ENCODE measurements at regions not wholly inside any gene's neighbourhood (a gene's known extent, or its start where the extent isn't known, plus 50 kb on each side); places are given as distances from the start of the nearest gene placed in this dataset.

DNA sequence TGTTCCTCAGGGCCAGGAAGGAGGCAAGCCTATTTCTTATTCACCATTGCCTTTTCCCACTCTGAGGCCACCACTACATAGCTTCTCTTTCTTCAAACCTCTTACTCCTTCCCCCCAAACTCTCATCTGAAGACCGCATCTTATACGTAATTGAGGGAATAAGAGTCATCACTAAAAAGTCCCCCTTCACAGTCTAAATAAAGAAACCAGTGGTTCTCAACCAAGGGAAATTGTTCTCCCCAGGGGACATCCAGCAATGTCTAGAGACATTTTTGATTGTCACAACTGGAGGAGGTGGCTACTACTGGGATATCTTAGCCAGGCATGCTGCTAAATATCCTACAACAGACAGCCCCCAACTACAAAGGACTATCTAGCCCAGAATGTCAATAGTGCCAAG, 327.6 kb upstream of the CNR1 start:
- Mint-ChIP-seq H3K27ac (ENCODE audit: unreplicated experiment) (no peak overlapping the region), H3K4me3 (ENCODE audit: unreplicated experiment) (no peak overlapping the region), H3K27me3 (ENCODE audit: unreplicated experiment) (peaks cover 1% of the 10 kb centered on the region), H3K4me1 (ENCODE audit: unreplicated experiment) (peaks cover 5% of the 10 kb centered on the region), H3K36me3 (ENCODE audit: low read depth, unreplicated experiment) (no peaks in the 10 kb centered on the region), H3K9me3 (ENCODE audit: unreplicated experiment) (no peaks in the 10 kb centered on the region)
- TF ChIP-seq, protein P1, sequence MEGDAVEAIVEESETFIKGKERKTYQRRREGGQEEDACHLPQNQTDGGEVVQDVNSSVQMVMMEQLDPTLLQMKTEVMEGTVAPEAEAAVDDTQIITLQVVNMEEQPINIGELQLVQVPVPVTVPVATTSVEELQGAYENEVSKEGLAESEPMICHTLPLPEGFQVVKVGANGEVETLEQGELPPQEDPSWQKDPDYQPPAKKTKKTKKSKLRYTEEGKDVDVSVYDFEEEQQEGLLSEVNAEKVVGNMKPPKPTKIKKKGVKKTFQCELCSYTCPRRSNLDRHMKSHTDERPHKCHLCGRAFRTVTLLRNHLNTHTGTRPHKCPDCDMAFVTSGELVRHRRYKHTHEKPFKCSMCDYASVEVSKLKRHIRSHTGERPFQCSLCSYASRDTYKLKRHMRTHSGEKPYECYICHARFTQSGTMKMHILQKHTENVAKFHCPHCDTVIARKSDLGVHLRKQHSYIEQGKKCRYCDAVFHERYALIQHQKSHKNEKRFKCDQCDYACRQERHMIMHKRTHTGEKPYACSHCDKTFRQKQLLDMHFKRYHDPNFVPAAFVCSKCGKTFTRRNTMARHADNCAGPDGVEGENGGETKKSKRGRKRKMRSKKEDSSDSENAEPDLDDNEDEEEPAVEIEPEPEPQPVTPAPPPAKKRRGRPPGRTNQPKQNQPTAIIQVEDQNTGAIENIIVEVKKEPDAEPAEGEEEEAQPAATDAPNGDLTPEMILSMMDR (IDR thresholded peaks at IDR 0.05; ENCODE audit: unreplicated experiment) = no peak
- no peak for DNase-seq (ENCODE audit: low spot score)

DNA sequence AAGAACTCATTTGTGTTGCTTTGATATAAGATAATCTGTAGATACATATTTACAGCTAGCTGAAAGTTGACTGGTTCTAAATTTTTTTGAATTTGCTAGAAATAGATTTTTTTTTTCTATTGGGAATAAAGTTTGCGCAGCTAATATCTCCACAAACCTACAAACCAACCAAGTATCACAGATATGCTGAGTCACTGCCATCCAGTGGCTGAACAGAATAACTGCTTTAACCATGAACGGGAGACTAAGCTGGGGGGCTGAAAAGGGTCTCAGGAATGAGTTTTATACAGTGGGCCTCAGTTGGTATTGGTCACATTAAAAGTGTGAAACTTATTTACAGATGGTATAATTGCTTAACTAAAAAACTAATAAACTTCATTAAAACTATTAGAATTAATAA, 326.7 kb upstream of the CNR1 start:
- H3K4me3 Mint-ChIP-seq (ENCODE audit: unreplicated experiment) = no peak overlapping the region
- DNase-seq (ENCODE audit: low spot score) = no peak
- no peaks in the 10 kb centered on the region for H3K9me3 Mint-ChIP-seq (ENCODE audit: unreplicated experiment)
- peaks cover 5% of the 10 kb centered on the region for H3K4me1 Mint-ChIP-seq (ENCODE audit: unreplicated experiment)
- TF ChIP-seq, protein P1 (IDR thresholded peaks at IDR 0.05; ENCODE audit: unreplicated experiment) = no peak
- no peaks in the 10 kb centered on the region for H3K36me3 Mint-ChIP-seq (ENCODE audit: low read depth, unreplicated experiment)
- H3K27me3 Mint-ChIP-seq (ENCODE audit: unreplicated experiment) = peaks cover 1% of the 10 kb centered on the region
- no peak overlapping the region for H3K27ac Mint-ChIP-seq (ENCODE audit: unreplicated experiment)

DNA sequence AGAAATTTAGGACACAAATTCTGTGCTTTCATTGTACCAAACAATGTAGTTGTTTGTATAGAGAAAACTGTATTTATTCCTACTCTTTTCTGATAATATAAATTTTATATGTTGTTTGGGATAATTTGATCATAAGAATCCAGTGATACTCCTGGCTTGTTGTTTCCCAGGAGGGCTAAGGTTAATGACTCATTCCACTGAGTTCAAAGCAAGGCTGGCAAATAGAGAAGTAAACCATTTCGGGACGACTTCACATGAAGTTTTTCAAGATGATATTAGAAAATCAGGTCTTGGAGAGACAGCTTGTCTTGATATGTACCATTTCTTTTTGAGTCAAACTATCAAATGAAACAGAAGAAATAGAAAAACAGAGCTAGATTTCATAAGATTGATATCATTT, 326.1 kb upstream of the CNR1 start:
- Mint-ChIP-seq H3K36me3 (ENCODE audit: low read depth, unreplicated experiment) (no peaks in the 10 kb centered on the region), H3K4me1 (ENCODE audit: unreplicated experiment) (peaks cover 5% of the 10 kb centered on the region), H3K9me3 (ENCODE audit: unreplicated experiment) (no peaks in the 10 kb centered on the region), H3K27me3 (ENCODE audit: unreplicated experiment) (peaks cover 1% of the 10 kb centered on the region), H3K27ac (ENCODE audit: unreplicated experiment) (no peak overlapping the region), H3K4me3 (ENCODE audit: unreplicated experiment) (no peak overlapping the region)
- TF ChIP-seq, protein P1 (IDR thresholded peaks at IDR 0.05; ENCODE audit: unreplicated experiment) = no peak
- DNase-seq (ENCODE audit: low spot score) = no peak

DNA sequence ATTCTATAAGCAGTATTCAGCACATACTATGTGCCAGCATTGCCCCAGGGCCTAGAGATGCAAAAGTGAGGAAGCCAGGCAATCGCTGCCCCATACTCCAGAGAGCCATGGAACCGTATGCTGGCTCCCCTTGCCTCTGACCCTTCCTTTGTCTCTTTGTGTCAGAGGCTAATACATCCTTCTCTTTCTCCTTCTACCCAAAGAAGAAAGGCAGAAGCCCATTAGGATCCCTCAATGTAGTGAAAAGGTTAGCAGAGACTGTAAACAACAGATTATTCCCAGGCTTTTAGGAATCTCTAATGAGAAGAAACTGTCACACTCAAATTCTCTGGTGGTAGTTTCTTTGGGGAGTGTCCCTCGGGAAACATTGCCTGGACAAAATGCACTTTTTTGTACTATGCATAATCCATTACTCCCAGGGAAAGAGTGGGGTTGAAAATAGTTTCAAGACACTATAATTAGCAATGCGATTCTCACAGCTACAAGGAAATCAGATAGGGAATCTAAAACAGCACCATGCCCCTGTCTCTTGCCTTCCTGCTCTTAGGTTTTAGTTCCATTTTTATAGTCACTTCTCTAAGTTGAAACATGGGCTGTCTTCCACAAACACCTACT, 325.2 kb upstream of the CNR1 start:
- no peaks in the 10 kb centered on the region for H3K36me3 Mint-ChIP-seq (ENCODE audit: low read depth, unreplicated experiment)
- peaks cover 5% of the 10 kb centered on the region for H3K4me1 Mint-ChIP-seq (ENCODE audit: unreplicated experiment)
- no peak overlapping the region for H3K4me3 Mint-ChIP-seq (ENCODE audit: unreplicated experiment)
- TF ChIP-seq, protein P1 (IDR thresholded peaks at IDR 0.05; ENCODE audit: unreplicated experiment) = no peak
- H3K27me3 Mint-ChIP-seq (ENCODE audit: unreplicated experiment) = peaks cover 1% of the 10 kb centered on the region
- no peak overlapping the region for H3K27ac Mint-ChIP-seq (ENCODE audit: unreplicated experiment)
- no peak for DNase-seq (ENCODE audit: low spot score)
- H3K9me3 Mint-ChIP-seq (ENCODE audit: unreplicated experiment) = no peaks in the 10 kb centered on the region

DNA sequence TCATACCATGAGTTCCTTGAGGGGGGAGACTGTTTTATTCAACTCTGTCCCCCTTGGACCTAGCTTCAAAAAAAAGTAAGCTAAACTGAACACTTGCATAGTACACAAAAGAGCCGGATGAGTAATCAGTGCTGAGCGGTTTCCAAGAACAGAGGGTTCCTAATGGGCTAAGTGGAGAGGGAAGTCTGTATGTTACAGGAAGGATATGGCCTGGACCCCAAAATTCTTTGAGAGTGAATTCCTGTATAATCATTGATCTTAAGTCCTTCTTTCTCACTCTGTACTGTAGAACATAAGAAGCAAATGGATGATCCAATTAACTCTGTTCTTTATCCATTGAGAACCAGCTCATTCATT, 324.7 kb upstream of the CNR1 start:
- no peak overlapping the region for H3K27ac Mint-ChIP-seq (ENCODE audit: unreplicated experiment)
- H3K9me3 Mint-ChIP-seq (ENCODE audit: unreplicated experiment) = no peaks in the 10 kb centered on the region
- no peak for DNase-seq (ENCODE audit: low spot score)
- H3K36me3 Mint-ChIP-seq (ENCODE audit: low read depth, unreplicated experiment) = no peaks in the 10 kb centered on the region
- TF ChIP-seq, protein P1 (IDR thresholded peaks at IDR 0.05; ENCODE audit: unreplicated experiment) = no peak
- H3K4me1 Mint-ChIP-seq (ENCODE audit: unreplicated experiment) = peaks cover 5% of the 10 kb centered on the region
- H3K4me3 Mint-ChIP-seq (ENCODE audit: unreplicated experiment) = no peak overlapping the region
- H3K27me3 Mint-ChIP-seq (ENCODE audit: unreplicated experiment) = peaks cover 1% of the 10 kb centered on the region

Measured in endothelial cell (in vitro differentiated cells).